GM12875 (cell line): ENCODE measurements at regions not wholly inside any gene's neighbourhood (a gene's known extent, or its start where the extent isn't known, plus 50 kb on each side); places are given as distances from the start of the nearest gene placed in this dataset.
"Not testable (repeated sequence)": the region's sequence is repeated elsewhere in the genome, so short reads cannot be mapped to it uniquely, and the experiment has no call there.

Source experiments
- H3K4me3 ChIP-seq: one replicate; pipeline ENCODE4 v1.5.1; 2011; ENCODE audit warnings: low read depth, low read length, control low read depth
- TF ChIP-seq, protein P1 (sequence below): IDR thresholded peaks from 2 replicates; pipeline ENCODE4 v1.5.1; 2011; ENCODE audit warnings: low read depth, mild to moderate bottlenecking, control low read depth, inconsistent platforms, low read length, moderate library complexity, borderline replicate concordance; ENCODE audit not compliant: insufficient read depth

DNA sequence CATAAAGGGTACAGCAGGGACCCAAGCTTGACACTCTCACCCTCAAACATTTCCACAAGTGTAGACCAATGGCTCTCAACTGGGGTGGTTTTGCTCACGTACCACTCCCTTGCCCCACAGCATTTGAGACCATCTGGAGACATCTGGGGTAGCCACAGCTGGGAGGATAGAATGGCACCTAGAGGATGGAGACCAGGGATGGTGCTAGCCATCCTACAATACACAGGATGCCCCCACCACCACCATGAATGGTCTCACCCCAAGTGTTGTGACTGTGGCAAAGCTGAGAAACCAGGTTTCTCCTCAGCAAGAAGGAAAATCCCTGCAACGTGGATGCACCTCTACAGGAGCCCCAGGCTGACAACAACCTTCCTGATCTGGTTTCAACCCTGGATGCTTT, 69.1 kb upstream of the CLEC6A start:
- not testable (repeated sequence) for H3K4me3 ChIP-seq

DNA sequence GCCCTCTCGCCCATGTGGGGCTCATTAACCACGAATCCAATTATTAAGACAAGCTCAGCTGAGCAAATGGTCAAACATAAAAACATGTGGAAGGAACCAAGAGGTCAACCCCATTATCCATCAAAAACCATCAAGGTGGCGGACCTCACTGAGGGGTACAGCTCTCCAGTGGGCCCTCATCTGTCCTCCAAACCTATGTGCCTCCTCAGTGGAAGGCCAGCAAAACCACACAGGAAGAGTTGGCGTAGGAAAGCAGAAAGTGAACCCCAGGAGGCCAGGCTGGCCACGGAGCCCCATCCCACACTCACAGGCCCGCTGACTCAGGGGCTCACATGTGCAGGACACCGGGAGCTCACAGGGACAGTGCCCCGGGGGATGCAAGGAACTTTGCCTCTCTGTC, 66.5 kb upstream of the CLEC6A start:
- H3K4me3 ChIP-seq: not testable (repeated sequence)

DNA sequence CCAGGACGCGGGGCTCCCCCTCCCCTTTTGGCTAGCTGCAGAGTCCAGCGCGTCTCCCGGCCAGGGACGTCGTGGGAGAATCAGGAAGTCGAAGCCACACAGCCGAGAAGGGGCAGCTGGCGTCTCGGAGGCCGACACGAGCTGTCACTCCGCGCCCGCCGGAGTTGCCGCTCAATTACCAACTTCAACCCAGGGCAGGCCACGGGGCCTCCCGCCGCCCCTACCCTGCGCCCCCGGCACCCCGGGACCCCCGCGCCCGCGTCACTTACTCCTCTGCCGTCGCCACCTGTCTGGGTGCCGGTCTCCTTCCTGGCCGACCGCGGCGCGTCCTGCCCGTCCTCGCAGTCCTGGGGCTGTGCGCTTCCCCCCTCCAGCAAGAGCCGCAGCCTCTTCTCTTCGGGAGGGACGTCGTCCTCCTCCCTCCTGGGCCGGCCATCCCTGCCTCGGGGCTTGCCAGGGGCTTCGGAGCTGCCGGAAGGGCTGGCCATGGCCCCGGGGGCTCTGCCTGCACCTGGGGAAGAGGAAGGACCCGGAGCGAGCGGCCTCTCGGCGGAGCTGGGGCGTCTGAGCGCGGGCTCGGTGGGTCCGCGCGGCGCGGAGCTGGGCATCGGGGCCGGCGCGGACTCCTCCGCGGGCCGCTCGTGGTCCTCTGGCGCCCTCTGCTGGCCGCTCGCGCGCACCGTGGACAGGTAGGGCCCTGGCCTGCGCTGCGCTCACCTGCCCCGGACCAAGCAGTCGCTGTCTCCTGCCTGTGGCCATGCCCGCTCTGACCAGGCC, 65.6 kb upstream of the CLEC6A start:
- not testable (repeated sequence) for H3K4me3 ChIP-seq
- TF ChIP-seq, protein P1, sequence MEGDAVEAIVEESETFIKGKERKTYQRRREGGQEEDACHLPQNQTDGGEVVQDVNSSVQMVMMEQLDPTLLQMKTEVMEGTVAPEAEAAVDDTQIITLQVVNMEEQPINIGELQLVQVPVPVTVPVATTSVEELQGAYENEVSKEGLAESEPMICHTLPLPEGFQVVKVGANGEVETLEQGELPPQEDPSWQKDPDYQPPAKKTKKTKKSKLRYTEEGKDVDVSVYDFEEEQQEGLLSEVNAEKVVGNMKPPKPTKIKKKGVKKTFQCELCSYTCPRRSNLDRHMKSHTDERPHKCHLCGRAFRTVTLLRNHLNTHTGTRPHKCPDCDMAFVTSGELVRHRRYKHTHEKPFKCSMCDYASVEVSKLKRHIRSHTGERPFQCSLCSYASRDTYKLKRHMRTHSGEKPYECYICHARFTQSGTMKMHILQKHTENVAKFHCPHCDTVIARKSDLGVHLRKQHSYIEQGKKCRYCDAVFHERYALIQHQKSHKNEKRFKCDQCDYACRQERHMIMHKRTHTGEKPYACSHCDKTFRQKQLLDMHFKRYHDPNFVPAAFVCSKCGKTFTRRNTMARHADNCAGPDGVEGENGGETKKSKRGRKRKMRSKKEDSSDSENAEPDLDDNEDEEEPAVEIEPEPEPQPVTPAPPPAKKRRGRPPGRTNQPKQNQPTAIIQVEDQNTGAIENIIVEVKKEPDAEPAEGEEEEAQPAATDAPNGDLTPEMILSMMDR: peak; percentile 29; the same call in 1 of the 2 replicates

DNA sequence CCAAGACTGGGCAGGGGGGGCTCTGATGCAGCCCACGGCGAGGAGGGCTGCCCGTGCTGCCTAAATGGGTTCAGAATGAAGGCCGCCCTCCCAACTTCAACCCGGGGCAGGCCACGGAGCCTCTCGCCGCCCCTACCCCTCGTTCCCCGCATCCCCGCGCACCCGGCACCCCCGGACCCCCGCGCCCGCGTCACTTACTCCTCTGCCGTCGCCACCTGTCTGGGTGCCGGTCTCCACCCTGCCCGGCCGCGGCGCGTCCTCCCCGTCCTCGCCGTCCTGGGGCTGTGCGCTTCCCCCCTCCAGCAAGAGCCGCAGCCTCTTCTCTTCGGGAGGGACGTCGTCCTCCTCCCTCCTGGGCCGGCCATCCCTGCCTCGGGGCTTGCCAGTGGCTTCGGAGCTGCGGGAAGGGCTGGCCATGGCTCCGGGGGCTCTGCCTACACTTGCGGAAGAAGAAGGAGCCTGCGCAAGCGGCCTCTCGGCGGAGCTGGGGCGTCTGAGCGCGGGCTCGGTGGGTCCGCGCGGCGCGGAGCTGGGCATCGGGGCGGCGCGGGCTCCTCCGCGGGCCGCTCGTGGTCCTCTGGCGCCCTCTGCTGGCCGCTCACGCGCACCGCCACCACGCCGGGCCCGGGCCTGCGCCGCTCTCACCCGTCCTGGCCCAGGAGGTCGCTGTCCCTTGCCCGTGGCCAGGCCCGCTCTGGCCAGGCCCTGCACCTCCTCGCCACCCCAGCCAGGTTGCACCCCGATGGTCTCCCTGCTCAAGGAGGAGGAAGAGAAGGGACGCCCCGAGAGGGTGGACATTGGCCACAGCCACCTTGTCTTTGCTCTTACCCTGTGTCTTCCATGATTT, 59.3 kb upstream of the CLEC6A start:
- TF ChIP-seq, protein P1: peak; percentile 73
- peak overlapping the region; percentile 10 for H3K4me3 ChIP-seq

DNA sequence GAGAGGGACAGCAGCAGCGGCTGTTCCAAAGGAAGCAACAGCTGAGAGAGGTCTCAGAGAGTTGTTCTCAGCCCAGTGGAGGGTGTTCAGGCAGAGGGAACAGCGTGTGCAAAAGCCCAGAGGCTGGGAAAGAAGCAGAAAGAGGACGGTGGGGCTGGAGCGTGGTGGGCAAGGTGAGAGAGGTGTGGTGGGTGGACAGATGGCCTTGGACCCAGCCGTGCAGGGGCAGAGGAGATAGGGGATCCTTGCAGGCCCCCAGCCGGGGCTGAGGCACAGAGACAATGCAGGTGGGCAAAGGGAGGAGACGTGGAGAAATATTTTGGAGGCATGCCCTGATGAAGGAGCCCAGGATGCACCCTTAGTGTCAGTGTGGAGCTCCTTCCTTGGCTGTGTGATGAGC, 58.4 kb upstream of the CLEC6A start:
- H3K4me3 ChIP-seq: not testable (repeated sequence)

DNA sequence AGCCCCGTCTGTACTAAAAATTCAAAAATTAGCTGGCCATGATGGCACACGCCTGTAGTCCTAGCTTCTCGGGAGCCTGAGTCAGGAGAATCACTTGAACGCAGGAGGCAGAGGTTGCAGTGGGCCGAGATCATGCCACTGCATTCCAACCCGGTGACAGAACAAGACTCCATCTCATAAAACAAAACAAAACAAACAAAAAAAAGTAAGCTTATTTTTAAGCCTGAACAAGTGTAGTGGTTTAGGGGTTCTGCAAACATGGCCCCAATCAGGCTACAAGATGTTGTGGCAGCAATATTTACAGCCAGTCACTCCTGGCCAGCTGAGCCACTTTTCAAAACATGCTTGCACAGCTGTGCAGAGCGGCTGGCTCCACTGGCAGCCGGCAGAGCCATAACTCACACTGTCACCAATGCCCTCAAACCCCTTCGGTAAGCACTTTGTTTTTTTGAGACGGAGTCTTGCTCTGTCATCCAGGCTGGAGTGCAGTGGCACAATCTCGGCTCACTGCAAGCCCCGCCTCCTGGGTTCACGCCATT, 56.2 kb upstream of the CLEC6A start:
- not testable (repeated sequence) for H3K4me3 ChIP-seq

DNA sequence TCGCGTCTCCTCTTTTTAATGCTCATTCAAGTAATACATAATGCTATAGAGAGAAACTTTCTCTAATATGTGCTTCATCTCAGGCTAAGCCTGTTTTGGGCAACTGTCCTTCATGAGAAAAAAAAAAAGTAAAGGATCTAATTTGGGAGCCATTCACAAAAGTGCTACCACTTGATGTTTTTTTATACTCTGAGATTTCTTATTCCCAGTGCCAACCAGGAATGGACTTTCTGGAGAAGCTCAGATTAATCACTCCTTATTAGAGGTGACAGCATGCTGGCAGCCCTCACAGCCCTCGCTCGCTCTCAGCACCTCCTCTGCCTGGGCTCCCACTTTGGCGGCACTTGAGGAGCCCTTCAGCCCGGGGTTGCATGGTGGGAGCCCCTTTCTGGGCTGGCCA, 51.9 kb upstream of the CLEC6A start:
- not testable (repeated sequence) for H3K4me3 ChIP-seq

DNA sequence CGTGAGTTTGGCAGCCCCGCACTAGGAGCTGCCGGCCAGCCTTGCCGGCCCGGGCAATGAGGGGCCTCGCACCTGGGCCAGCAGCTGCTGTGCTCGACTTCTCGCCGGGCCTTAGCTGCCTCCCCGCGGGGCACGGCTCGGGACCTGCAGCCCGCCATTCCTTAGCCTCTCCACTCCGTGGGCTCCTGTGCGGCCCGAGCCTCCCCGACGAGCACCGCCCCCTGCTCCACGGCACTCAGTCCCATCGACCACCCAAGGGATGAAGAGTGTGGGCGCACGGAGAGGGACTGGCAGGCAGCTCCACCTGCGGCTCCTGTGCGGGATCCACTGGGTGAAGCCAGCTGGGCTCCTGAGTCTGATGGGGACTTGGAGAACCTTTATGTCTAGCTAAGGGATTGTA, 51.4 kb upstream of the CLEC6A start:
- not testable (repeated sequence) for H3K4me3 ChIP-seq
